CD4-positive, alpha-beta T cell (primary cell): ENCODE measurements at regions not wholly inside any gene's neighbourhood (a gene's known extent, or its start where the extent isn't known, plus 50 kb on each side); places are given as distances from the start of the nearest gene placed in this dataset.

Experiments
- ATAC-seq: fragments of 200-7000 bp; cut with Tn5 transposase; one replicate; pipeline ENCODE4 v1.10.0; 2022; ENCODE audit warnings: mild to moderate bottlenecking; ENCODE audit not compliant: poor library complexity
- CTCF ChIA-PET: fragments of 350-600 bp; sonication (Branson Sonifier 250); formaldehyde crosslinking; loops from one replicate; lab custom pipeline; 2021; ENCODE audit warnings: antibody characterized with exemption, inconsistent platforms; lab: Charles Lee
- POLR2A ChIA-PET: fragments of 350-600 bp; sonication (Branson Sonifier 250); formaldehyde crosslinking; loops from one replicate; lab custom pipeline; 2021; ENCODE audit warnings: antibody characterized with exemption, inconsistent platforms; lab: Charles Lee
- DNase-seq, 14 experiments: peaks; one replicate each; pipeline ENCODE4 v3.0.0-alpha.2; 2013 to 2020; ENCODE audit warnings: mixed read lengths in 2 of 14
- H3K27ac ChIP-seq, 2 donors: one replicate each; pipeline versions ENCODE4 v1.5.1 to v1.7.0; 2013; ENCODE audit warnings: low read length in 2 of 2, low read depth in 1 of 2, mild to moderate bottlenecking in 1 of 2
- H3K27me3 ChIP-seq, 2 experiments: 1 replicate in 1 of 2; 2 replicates in 1 of 2; pipeline versions ENCODE4 v1.6.1 to v1.7.0; 2013; ENCODE audit warnings: low read length in 2 of 2, control low read depth in 1 of 2, mild to moderate bottlenecking in 1 of 2, moderate library complexity in 1 of 2; ENCODE audit not compliant: insufficient read depth in 2 of 2, control insufficient read depth in 1 of 2
- H3K36me3 ChIP-seq: one replicate; pipeline ENCODE4 v1.6.1; 2013; ENCODE audit warnings: low read length, control low read depth; ENCODE audit not compliant: insufficient read depth
- H3K4me1 ChIP-seq: one replicate; pipeline ENCODE4 v1.6.1; 2013; ENCODE audit warnings: low read length, control low read depth; ENCODE audit not compliant: insufficient read depth
- H3K4me3 ChIP-seq: one replicate; pipeline ENCODE4 v1.5.1; 2013; ENCODE audit warnings: mild to moderate bottlenecking, low read length, moderate library complexity
- H3K9me3 ChIP-seq, 2 experiments: 1 replicate in 1 of 2; 2 replicates in 1 of 2; pipeline versions ENCODE4 v1.6.1 to v1.7.0; 2013; ENCODE audit warnings: low read length in 2 of 2, mild to moderate bottlenecking in 2 of 2, control low read depth in 1 of 2, moderate library complexity in 1 of 2; ENCODE audit not compliant: control insufficient read depth in 1 of 2, insufficient read depth in 1 of 2
- H3K27ac Mint-ChIP-seq: one replicate; pipeline ENCODE4 v1.8.0; 2020; ENCODE audit warnings: mixed read lengths
- H3K27me3 Mint-ChIP-seq: one replicate; pipeline ENCODE4 v1.8.0; 2021; ENCODE audit warnings: mixed read lengths
- H3K36me3 Mint-ChIP-seq: one replicate; pipeline ENCODE4 v1.8.0; 2021; ENCODE audit warnings: low read depth, mixed read lengths
- H3K4me1 Mint-ChIP-seq: one replicate; pipeline ENCODE4 v1.8.0; 2021; ENCODE audit warnings: low read depth, mixed read lengths
- H3K4me3 Mint-ChIP-seq: one replicate; pipeline ENCODE4 v1.8.0; 2020; ENCODE audit warnings: mild to moderate bottlenecking, mixed read lengths
- H3K9me3 Mint-ChIP-seq: one replicate; pipeline ENCODE4 v1.8.0; 2020; ENCODE audit warnings: mixed read lengths
- CTCF ChIP-seq: fragments of 200-600 bp; IDR thresholded peaks from one replicate; pipeline ENCODE4 v1.8.0; 2022; ENCODE audit warnings: antibody characterized with exemption, mild to moderate bottlenecking
- intact Hi-C, 2 experiments: fragments of 100-400 bp; cut with DNase I in 1 of 2; cut with micrococcal nuclease in 1 of 2; formaldehyde crosslinking; loops; one replicate each; pipeline versions ENCODE4 v1.15.1 to v1.9.0; 2023 to 2025; cut with DNase I, micrococcal nuclease

GRCh38 chr6:98366371-98366770 is 468.0 kb upstream of the POU3F2 start:
- Histone ChIP-seq H3K27me3 (no peaks in the 10 kb centered on the region), H3K9me3 (no peaks in the 10 kb centered on the region), H3K4me3 (no peak overlapping the region), H3K4me1 (no peaks in the 10 kb centered on the region), H3K36me3 (no peaks in the 10 kb centered on the region), H3K27ac (no peak overlapping the region)
- Mint-ChIP-seq H3K36me3 (no peaks in the 10 kb centered on the region), H3K27ac (no peak overlapping the region), H3K9me3 (peaks cover 3% of the 10 kb centered on the region), H3K27me3 (no peaks in the 10 kb centered on the region), H3K4me3 (no peak overlapping the region), H3K4me1 (no peaks in the 10 kb centered on the region)
- TF ChIP-seq CTCF, result no peak
- intact Hi-C loops, result no loop called here
- ChIA-PET CTCF (no interaction called here), POLR2A (no interaction called here)
- DNase-seq (no peak), ATAC-seq (no peak)

- no peak for DNase-seq
- TF ChIP-seq CTCF, result no peak
- no peak overlapping the region for H3K27ac ChIP-seq
- no peaks in the 10 kb centered on the region for H3K36me3 ChIP-seq
- H3K9me3 ChIP-seq, result no peaks in the 10 kb centered on the region
- Mint-ChIP-seq H3K36me3 (no peaks in the 10 kb centered on the region), H3K27ac (no peak overlapping the region), H3K27me3 (no peaks in the 10 kb centered on the region), H3K4me3 (no peak overlapping the region), H3K9me3 (peaks cover 3% of the 10 kb centered on the region), H3K4me1 (no peaks in the 10 kb centered on the region)
- ATAC-seq, result no peak
- H3K4me3 ChIP-seq, result no peak overlapping the region
- H3K4me1 ChIP-seq, result no peaks in the 10 kb centered on the region
- H3K27me3 ChIP-seq, result no peaks in the 10 kb centered on the region
- ChIA-PET POLR2A (no interaction called here), CTCF (no interaction called here)
- intact Hi-C loops, result no loop called here
These were observed 453.8 kb upstream of the POU3F2 start for GRCh38 chr6:98380589-98380988.

- peaks cover 3% of the 10 kb centered on the region for H3K9me3 Mint-ChIP-seq
- H3K4me1 ChIP-seq, result no peaks in the 10 kb centered on the region
- no peaks in the 10 kb centered on the region for H3K36me3 ChIP-seq
- TF ChIP-seq CTCF, result no peak
- H3K4me1 Mint-ChIP-seq, result no peaks in the 10 kb centered on the region
- H3K27ac ChIP-seq, result no peak overlapping the region
- ChIA-PET CTCF (no interaction called here), POLR2A (no interaction called here)
- intact Hi-C loops, result no loop called here
- H3K4me3 ChIP-seq, result no peak overlapping the region
- no peak for ATAC-seq
- H3K27ac Mint-ChIP-seq, result no peak overlapping the region
- no peak overlapping the region for H3K4me3 Mint-ChIP-seq
- H3K27me3 ChIP-seq, result no peaks in the 10 kb centered on the region
- H3K9me3 ChIP-seq, result no peaks in the 10 kb centered on the region
- no peaks in the 10 kb centered on the region for H3K27me3 Mint-ChIP-seq
- DNase-seq, result no peak
- H3K36me3 Mint-ChIP-seq, result no peaks in the 10 kb centered on the region
These were observed 452.1 kb upstream of the POU3F2 start for GRCh38 chr6:98382246-98382645.
